ENCODE measurements at regions not wholly inside any gene's neighbourhood (a gene's known extent, or its start where the extent isn't known, plus 50 kb on each side); places are given as distances from the start of the nearest gene placed in this dataset.

DNA sequence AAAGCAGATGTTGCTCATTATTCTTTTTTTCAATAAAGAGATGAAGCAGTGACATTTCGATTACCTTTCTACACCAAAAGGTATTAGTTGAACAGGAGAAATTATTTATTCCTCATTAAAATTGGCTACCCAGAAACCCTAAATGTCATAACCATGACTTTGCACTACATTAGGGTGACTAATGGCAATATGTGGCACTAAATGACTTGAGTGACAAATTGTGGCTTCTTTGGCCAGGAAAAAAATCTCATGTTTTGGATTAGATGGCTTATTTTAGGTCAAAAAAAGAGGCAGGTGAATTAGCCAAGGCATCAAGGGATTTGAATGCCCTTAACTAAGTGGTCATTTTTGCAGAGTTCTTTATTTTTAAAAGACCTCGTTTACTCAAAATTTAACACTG is 353.9 kb downstream of the NDFIP2 start:
- no peaks in the 10 kb centered on the region for H3K27me3 ChIP-seq
- H3K9me3 ChIP-seq: no peaks in the 10 kb centered on the region
- TF ChIP-seq POLR2A (IDR thresholded peaks at IDR 0.05) (no peak), CTCF (IDR thresholded peaks at IDR 0.05) (no peak), POLR2AphosphoS5 (IDR thresholded peaks at IDR 0.05) (no peak), EP300 (IDR thresholded peaks at IDR 0.05) (no peak)
- no peaks in the 10 kb centered on the region for H3K36me3 ChIP-seq
- ATAC-seq: no peak
- WGBS, 2 donors (ENCODE audit: low coverage in 1 of 2): 38 to 58% methylated on average over 2 of the region's 2 CpGs
- H3K27ac ChIP-seq: no peak overlapping the region
- no peak overlapping the region for H3K4me3 ChIP-seq
- H3K4me1 ChIP-seq: no peaks in the 10 kb centered on the region

DNA sequence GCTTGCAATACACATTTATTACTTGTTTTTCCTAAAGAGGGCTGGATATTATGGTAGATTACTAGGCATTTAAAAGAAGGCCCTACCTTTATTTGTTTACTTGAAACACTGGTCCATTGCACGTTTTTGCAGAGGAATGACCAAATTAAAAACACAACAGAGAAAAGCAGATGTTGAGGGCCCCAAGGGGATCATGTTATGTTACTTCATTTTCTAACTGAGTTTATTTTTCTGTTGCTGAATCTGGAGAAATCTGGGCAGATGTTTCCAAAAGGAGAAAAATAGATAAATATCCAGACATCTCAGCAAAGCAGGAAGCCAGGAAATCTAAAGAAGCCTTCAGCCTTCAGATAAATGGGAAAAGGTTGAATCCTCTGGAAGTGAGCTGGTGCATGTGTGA is 353.0 kb downstream of the NDFIP2 start:
- Histone ChIP-seq H3K4me3 (no peak overlapping the region), H3K36me3 (no peaks in the 10 kb centered on the region), H3K27ac (no peak overlapping the region), H3K27me3 (no peaks in the 10 kb centered on the region), H3K9me3 (no peaks in the 10 kb centered on the region), H3K4me1 (no peaks in the 10 kb centered on the region)
- 14 to 15% methylated on average over 1 of the region's 1 CpG for WGBS, 2 donors (ENCODE audit: low coverage in 1 of 2)
- TF ChIP-seq POLR2A (IDR thresholded peaks at IDR 0.05) (no peak), POLR2AphosphoS5 (IDR thresholded peaks at IDR 0.05) (no peak), CTCF (IDR thresholded peaks at IDR 0.05) (no peak), EP300 (IDR thresholded peaks at IDR 0.05) (no peak)
- no peak for ATAC-seq

DNA sequence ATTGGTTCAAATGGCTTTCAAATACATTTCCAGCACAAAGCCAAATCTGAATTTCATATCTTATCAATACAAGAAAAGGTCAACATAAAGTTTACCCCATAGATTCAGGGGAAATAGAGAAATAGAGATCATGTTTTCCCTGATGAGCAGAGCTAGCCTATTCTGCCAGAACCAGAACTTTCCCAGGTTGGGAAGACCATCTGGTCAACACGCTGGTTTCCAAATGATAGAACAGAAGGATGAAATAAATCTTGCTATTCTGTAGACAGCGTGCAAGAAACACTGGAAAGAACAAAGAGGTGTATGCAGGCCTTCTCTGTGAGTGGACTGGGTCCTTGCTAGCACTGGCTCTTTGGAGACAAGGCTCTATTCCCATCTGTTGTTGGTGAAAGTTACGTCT is 350.6 kb downstream of the NDFIP2 start:
- no peak for ATAC-seq
- Histone ChIP-seq H3K36me3 (no peaks in the 10 kb centered on the region), H3K4me3 (no peak overlapping the region), H3K4me1 (no peaks in the 10 kb centered on the region), H3K27ac (no peak overlapping the region), H3K27me3 (no peaks in the 10 kb centered on the region), H3K9me3 (no peaks in the 10 kb centered on the region)
- TF ChIP-seq CTCF (IDR thresholded peaks at IDR 0.05): no peak
- no peak for TF ChIP-seq EP300 (IDR thresholded peaks at IDR 0.05)
- no peak for TF ChIP-seq POLR2A (IDR thresholded peaks at IDR 0.05)
- 80 to 84% methylated on average over 3 of the region's 3 CpGs for WGBS, 2 donors (ENCODE audit: low coverage in 1 of 2)

DNA sequence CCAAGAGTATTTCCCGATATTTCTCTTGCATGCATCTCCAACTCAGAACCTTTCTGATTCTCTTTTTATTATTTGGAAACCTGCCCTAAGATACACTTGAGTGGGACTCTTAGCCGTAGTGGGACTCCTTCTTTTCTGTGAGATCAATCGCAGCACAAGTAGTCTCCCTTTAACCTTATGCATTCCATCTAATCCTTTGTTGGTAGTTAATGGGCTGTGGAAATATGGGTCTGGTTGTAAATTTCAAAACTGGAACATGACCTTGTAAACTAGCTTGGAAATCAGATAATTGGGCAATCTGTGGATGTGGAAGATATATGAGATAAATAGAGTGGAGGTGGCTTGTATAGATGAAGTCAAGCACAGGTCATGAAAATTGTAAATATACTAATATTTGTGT is 350.0 kb downstream of the NDFIP2 start:
- no peaks in the 10 kb centered on the region for H3K9me3 ChIP-seq
- no peak overlapping the region for H3K27ac ChIP-seq
- no peak overlapping the region for H3K4me3 ChIP-seq
- no peaks in the 10 kb centered on the region for H3K36me3 ChIP-seq
- H3K27me3 ChIP-seq: no peaks in the 10 kb centered on the region
- H3K4me1 ChIP-seq: no peaks in the 10 kb centered on the region
- 92 to 94% methylated on average over 2 to 3 of the region's 3 CpGs for WGBS, 2 donors (ENCODE audit: low coverage in 1 of 2)
- ATAC-seq: no peak
- TF ChIP-seq POLR2A (IDR thresholded peaks at IDR 0.05) (no peak), EP300 (IDR thresholded peaks at IDR 0.05) (no peak)

GRCh38 chr13:79830426-79830825 is 349.5 kb downstream of the NDFIP2 start:
- H3K27ac ChIP-seq: no peak overlapping the region
- ATAC-seq: no peak
- H3K27me3 ChIP-seq: no peaks in the 10 kb centered on the region
- no peak overlapping the region for H3K4me3 ChIP-seq
- no peak for TF ChIP-seq CTCF (IDR thresholded peaks at IDR 0.05)
- no peak for TF ChIP-seq EP300 (IDR thresholded peaks at IDR 0.05)
- TF ChIP-seq POLR2A (IDR thresholded peaks at IDR 0.05): no peak
- TF ChIP-seq POLR2AphosphoS5 (IDR thresholded peaks at IDR 0.05): no peak
- no peaks in the 10 kb centered on the region for H3K9me3 ChIP-seq
- WGBS, 2 donors (ENCODE audit: low coverage in 1 of 2): 81 to 100% methylated on average over 2 of the region's 2 CpGs
- no peaks in the 10 kb centered on the region for H3K4me1 ChIP-seq
- no peaks in the 10 kb centered on the region for H3K36me3 ChIP-seq

GRCh38 chr13:79829880-79830279 is 348.9 kb downstream of the NDFIP2 start:
- Histone ChIP-seq H3K36me3 (no peaks in the 10 kb centered on the region), H3K9me3 (no peaks in the 10 kb centered on the region), H3K4me3 (no peak overlapping the region), H3K4me1 (no peaks in the 10 kb centered on the region), H3K27me3 (no peaks in the 10 kb centered on the region), H3K27ac (no peak overlapping the region)
- no peak for ATAC-seq
- 72% methylated on average over 2 of the region's 2 CpGs for WGBS, 2 donors (ENCODE audit: low coverage in 1 of 2)
- TF ChIP-seq EP300 (IDR thresholded peaks at IDR 0.05) (no peak), CTCF (IDR thresholded peaks at IDR 0.05) (no peak), POLR2AphosphoS5 (IDR thresholded peaks at IDR 0.05) (no peak), POLR2A (IDR thresholded peaks at IDR 0.05) (no peak)

Data from gastroesophageal sphincter (tissue), 4 donors.